ENCODE measurements at regions not wholly inside any gene's neighbourhood (a gene's known extent, or its start where the extent isn't known, plus 50 kb on each side); places are given as distances from the start of the nearest gene placed in this dataset.

- H2BK15ac ChIP-seq (ENCODE audit: low read depth, low read length), result no peak overlapping the region
- no peak overlapping the region for H2BK20ac ChIP-seq (ENCODE audit: low read depth, low read length)
- no peak overlapping the region for H3K9ac ChIP-seq (ENCODE audit: low read depth, low read length)
- H3K4me2 ChIP-seq (ENCODE audit: low read depth, low read length), result no peak overlapping the region
- no peak overlapping the region for H3K4ac ChIP-seq (ENCODE audit: low read depth, low read length)
- H3K27ac ChIP-seq (ENCODE audit: insufficient read depth, low read length), result no peak overlapping the region
- H3K9me1 ChIP-seq (ENCODE audit: insufficient read depth, low read length), result no peaks in the 10 kb centered on the region
- peaks cover 56% of the 10 kb centered on the region for H3K27me3 ChIP-seq (ENCODE audit: control insufficient read depth, insufficient read depth, low read length)
- no peak overlapping the region for H2BK120ac ChIP-seq (ENCODE audit: low read depth, low read length)
- H2AFZ ChIP-seq (replicated peaks; ENCODE audit: low read length, poor library complexity), result no peak overlapping the region
- dilution Hi-C loops (cut with HindIII; ENCODE audit: low sequenced_read_pairs, unreplicated experiment) (no loop called here), intact Hi-C loops (cut with micrococcal nuclease) (no loop called here), in situ Hi-C loops (cut with MboI; ENCODE audit: low sequenced_read_pairs) (no loop called here)
- ChIA-PET CTCF (no interaction called here), POLR2A (ENCODE audit: unreplicated experiment) (no interaction called here)
- BruUV-seq (replicated peaks), result no TSS peak
- no peak overlapping the region for H4K8ac ChIP-seq (ENCODE audit: low read depth in 2 of 2, low read length in 2 of 2)
- TF ChIP-seq POLR2A (IDR thresholded peaks at IDR 0.05; ENCODE audit: low read depth, low read length), result no peak
- no peak for TF ChIP-seq RFX5 (IDR thresholded peaks at IDR 0.05; ENCODE audit: low read depth, low read length)
- no peak for TF ChIP-seq NFE2L2 (IDR thresholded peaks at IDR 0.05; ENCODE audit: low read depth, low read length)
- TF ChIP-seq BHLHE40 (IDR thresholded peaks at IDR 0.05; ENCODE audit: low read depth, low read length), result no peak
- TF ChIP-seq RCOR1 (IDR thresholded peaks at IDR 0.05; ENCODE audit: insufficient replicate concordance, low read length), result no peak
- no peak for TF ChIP-seq MAZ (IDR thresholded peaks at IDR 0.05; ENCODE audit: borderline replicate concordance, low read depth, low read length)
- no peak for TF ChIP-seq FOS (IDR thresholded peaks at IDR 0.05; ENCODE audit: low read depth, low read length)
- TF ChIP-seq CHD1 (IDR thresholded peaks at IDR 0.05; ENCODE audit: low read depth, low read length), result no peak
- TF ChIP-seq CEBPB (IDR thresholded peaks at IDR 0.05; ENCODE audit: low read depth, low read length), result no peak
- TF ChIP-seq USF2 (IDR thresholded peaks at IDR 0.05; ENCODE audit: low read depth, low read length), result no peak
- no peak for TF ChIP-seq CTCF (conservative IDR thresholded peaks at IDR 0.05; ENCODE audit: low read depth, low read length)
- no peak for TF ChIP-seq MAFK (IDR thresholded peaks at IDR 0.05; ENCODE audit: low read depth, low read length)
- no peak for TF ChIP-seq RAD21 (IDR thresholded peaks at IDR 0.05; ENCODE audit: low read length)
- no peak for DNase-seq
- H3K79me1 ChIP-seq (ENCODE audit: low read depth in 1 of 2, low read length in 2 of 2), result no peaks in the 10 kb centered on the region
- H3K56ac ChIP-seq (ENCODE audit: extremely low read depth, insufficient read depth, low read length), result no peak overlapping the region
- H2AK5ac ChIP-seq (ENCODE audit: low read depth, low read length), result no peak overlapping the region
- H3K18ac ChIP-seq (ENCODE audit: low read depth, low read length), result no peak overlapping the region
- H4K20me1 ChIP-seq (ENCODE audit: insufficient read depth, low read length), result no peaks in the 10 kb centered on the region
- no CpG with 5 or more reads among the region's 5 CpGs for WGBS, 2 experiments (ENCODE audit: extremely low coverage in 2 of 2, insufficient read length in 1 of 2)
- H4K5ac ChIP-seq (ENCODE audit: low read depth, low read length), result no peak overlapping the region
- no peak overlapping the region for H2AK9ac ChIP-seq (replicated peaks; ENCODE audit: low read depth, low read length, poor library complexity)
- H4K91ac ChIP-seq (ENCODE audit: insufficient read depth, low read depth, low read length), result no peak overlapping the region
- no peaks in the 10 kb centered on the region for H3K36me3 ChIP-seq (ENCODE audit: control insufficient read depth, insufficient read depth, low read length)
- ATAC-seq (ENCODE audit: low read depth), result no peak
- no peak overlapping the region for H3K4me3 ChIP-seq (ENCODE audit: insufficient read depth, low read depth, low read length)
- H3K4me1 ChIP-seq (ENCODE audit: control insufficient read depth, insufficient read depth, low read length), result no peaks in the 10 kb centered on the region
- no peak overlapping the region for H3K23ac ChIP-seq (ENCODE audit: low read depth, low read length)
- peaks cover 2% of the 10 kb centered on the region; the same call in 1 of the 2 replicates for H3K9me3 ChIP-seq (ENCODE audit: control insufficient read depth, insufficient read depth, low read length)
- no peak overlapping the region for H3K14ac ChIP-seq (replicated peaks; ENCODE audit: low read depth, low read length)
- no peak overlapping the region for H2BK5ac ChIP-seq (ENCODE audit: low read depth, low read length, poor library complexity, severe bottlenecking)
These were observed 244.4 kb downstream of the DLEU7 start for GRCh38 chr13:50599046-50599445.
